Stomach (tissue), 8 donors: ENCODE measurements at regions not wholly inside any gene's neighbourhood (a gene's known extent, or its start where the extent isn't known, plus 50 kb on each side); places are given as distances from the start of the nearest gene placed in this dataset.

Experiments
- DNase-seq, 2 donors: peaks; one replicate each; pipeline versions ENCODE4 v3.0.0 to v3.0.0-alpha.2; 2013 to 2019
- H3K27ac ChIP-seq, 5 donors: fragments of 200-600 bp in 4 of 5; sonication (generic) in 4 of 5; one replicate each; pipeline ENCODE4 v1.5.1; 2013 to 2019; ENCODE audit warnings: mild to moderate bottlenecking in 1 of 5, moderate library complexity in 1 of 5
- H3K27me3 ChIP-seq, 3 donors: fragments of 200-600 bp; sonication (generic); one replicate each; pipeline ENCODE4 v1.5.1; 2017 to 2019; ENCODE audit warnings: mixed run types in 1 of 3
- H3K36me3 ChIP-seq, 4 donors: fragments of 200-600 bp; sonication (generic); 1 replicate in 3 of 4; 2 replicates in 1 of 4; pipeline ENCODE4 v1.5.1; 2016 to 2019
- H3K4me1 ChIP-seq, 4 donors: fragments of 200-600 bp; sonication (generic); one replicate each; pipeline ENCODE4 v1.5.1; 2016 to 2019
- H3K4me3 ChIP-seq, 4 donors: fragments of 200-600 bp; sonication (generic) in 3 of 4; one replicate each; pipeline ENCODE4 v1.5.1; 2016 to 2019; ENCODE audit warnings: mild to moderate bottlenecking in 1 of 4
- H3K9me3 ChIP-seq, 4 donors: fragments of 200-600 bp; sonication (generic); one replicate each; pipeline ENCODE4 v1.5.1; 2016 to 2019
- EP300 ChIP-seq: sonication (generic); formaldehyde crosslinking; IDR thresholded peaks from one replicate; pipeline ENCODE4 v1.6.1; 2017; ENCODE audit warnings: antibody characterized with exemption
- POLR2A ChIP-seq, 4 donors: fragments of 450-650 bp; IDR thresholded peaks; one replicate each; pipeline ENCODE4 v1.6.1; 2016; ENCODE audit warnings: antibody characterized with exemption in 4 of 4, control low read depth in 2 of 4, mild to moderate bottlenecking in 1 of 4, moderate library complexity in 1 of 4
- POLR2AphosphoS5 ChIP-seq, 3 donors: sonication (generic); formaldehyde crosslinking; IDR thresholded peaks; one replicate each; pipeline ENCODE4 v1.6.1; 2016; ENCODE audit warnings: antibody characterized with exemption in 3 of 3
- WGBS, 5 donors: extraction: QIAGEN DNeasy Blood & Tissue Kit in 3 of 5; methylation state at CpG; one replicate each; pipeline versions ENCODE4 v1.1.5 to v1.1.7; 2013 to 2018; 5-methylcytosine and 5-hydroxymethylcytosine counted together
- intact Hi-C: fragments of 100-400 bp; cut with DNase I; formaldehyde crosslinking; loops from one replicate; pipeline ENCODE4 v1.15.1; 2023; ENCODE audit warnings: low total_unique reads
- TF ChIP-seq, protein P1 (sequence below), 7 experiments: fragments of 450-650 bp in 4 of 7; fragments of 200-600 bp in 3 of 7; sonication (generic) in 3 of 7; IDR thresholded peaks; one replicate each; pipeline ENCODE4 v1.5.1; 2016 to 2019; ENCODE audit warnings: antibody characterized with exemption in 7 of 7, control low read depth in 2 of 7, mild to moderate bottlenecking in 1 of 7
- donor health status: healthy with polysubstance abuse.
- donor health status: Bipolar disorder and iron deficiency.
- donor health status: healthy.

GRCh38 chr6:147088861-147089260, 115.4 kb upstream of the STXBP5 start:
- H3K27ac ChIP-seq: no peak overlapping the region
- H3K9me3 ChIP-seq: peaks cover 0 to 14% (median 9%) of the 10 kb centered on the region in 4 donors
- 88 to 100% (median 94%) methylated on average over 1 of the region's 1 CpG for WGBS, 5 donors
- H3K4me1 ChIP-seq: no peaks in the 10 kb centered on the region
- DNase-seq: no peak
- no peaks in the 10 kb centered on the region for H3K27me3 ChIP-seq
- TF ChIP-seq POLR2A (IDR thresholded peaks at IDR 0.05) (no peak), EP300 (no peak), POLR2AphosphoS5 (IDR thresholded peaks at IDR 0.05) (no peak)
- TF ChIP-seq, protein P1, sequence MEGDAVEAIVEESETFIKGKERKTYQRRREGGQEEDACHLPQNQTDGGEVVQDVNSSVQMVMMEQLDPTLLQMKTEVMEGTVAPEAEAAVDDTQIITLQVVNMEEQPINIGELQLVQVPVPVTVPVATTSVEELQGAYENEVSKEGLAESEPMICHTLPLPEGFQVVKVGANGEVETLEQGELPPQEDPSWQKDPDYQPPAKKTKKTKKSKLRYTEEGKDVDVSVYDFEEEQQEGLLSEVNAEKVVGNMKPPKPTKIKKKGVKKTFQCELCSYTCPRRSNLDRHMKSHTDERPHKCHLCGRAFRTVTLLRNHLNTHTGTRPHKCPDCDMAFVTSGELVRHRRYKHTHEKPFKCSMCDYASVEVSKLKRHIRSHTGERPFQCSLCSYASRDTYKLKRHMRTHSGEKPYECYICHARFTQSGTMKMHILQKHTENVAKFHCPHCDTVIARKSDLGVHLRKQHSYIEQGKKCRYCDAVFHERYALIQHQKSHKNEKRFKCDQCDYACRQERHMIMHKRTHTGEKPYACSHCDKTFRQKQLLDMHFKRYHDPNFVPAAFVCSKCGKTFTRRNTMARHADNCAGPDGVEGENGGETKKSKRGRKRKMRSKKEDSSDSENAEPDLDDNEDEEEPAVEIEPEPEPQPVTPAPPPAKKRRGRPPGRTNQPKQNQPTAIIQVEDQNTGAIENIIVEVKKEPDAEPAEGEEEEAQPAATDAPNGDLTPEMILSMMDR (IDR thresholded peaks at IDR 0.05): no peak
- intact Hi-C loops: no loop called here
- no peaks in the 10 kb centered on the region for H3K36me3 ChIP-seq
- H3K4me3 ChIP-seq: no peak overlapping the region

DNA sequence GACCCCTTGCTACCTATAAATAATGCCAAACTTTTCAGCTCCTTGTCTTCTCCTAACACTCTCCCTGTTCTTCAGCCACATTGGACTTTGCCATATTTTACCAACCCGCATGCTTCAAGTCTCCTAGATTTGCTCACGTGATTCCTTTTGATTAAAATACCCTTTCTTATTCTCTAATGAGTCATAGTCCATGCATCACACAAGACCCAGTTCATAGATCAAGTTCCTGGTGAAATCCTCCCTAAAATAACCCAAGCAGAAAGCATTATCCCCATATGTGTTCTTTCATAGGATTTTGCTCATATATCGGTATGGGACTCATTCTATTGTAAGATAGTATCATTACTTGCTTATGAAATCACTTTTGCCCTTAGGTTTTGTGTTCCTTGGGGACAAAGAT, 108.9 kb upstream of the STXBP5 start:
- TF ChIP-seq EP300 (no peak), POLR2A (IDR thresholded peaks at IDR 0.05) (no peak), POLR2AphosphoS5 (IDR thresholded peaks at IDR 0.05) (no peak)
- TF ChIP-seq, protein P1 (IDR thresholded peaks at IDR 0.05): no peak
- 88 to 94% (median 93%) methylated on average over 3 of the region's 3 CpGs for WGBS, 5 donors
- Histone ChIP-seq H3K27me3 (no peaks in the 10 kb centered on the region), H3K4me3 (no peak overlapping the region), H3K27ac (no peak overlapping the region), H3K36me3 (no peaks in the 10 kb centered on the region), H3K9me3 (no peaks in the 10 kb centered on the region), H3K4me1 (no peaks in the 10 kb centered on the region)
- intact Hi-C loops: no loop called here
- no peak for DNase-seq

DNA sequence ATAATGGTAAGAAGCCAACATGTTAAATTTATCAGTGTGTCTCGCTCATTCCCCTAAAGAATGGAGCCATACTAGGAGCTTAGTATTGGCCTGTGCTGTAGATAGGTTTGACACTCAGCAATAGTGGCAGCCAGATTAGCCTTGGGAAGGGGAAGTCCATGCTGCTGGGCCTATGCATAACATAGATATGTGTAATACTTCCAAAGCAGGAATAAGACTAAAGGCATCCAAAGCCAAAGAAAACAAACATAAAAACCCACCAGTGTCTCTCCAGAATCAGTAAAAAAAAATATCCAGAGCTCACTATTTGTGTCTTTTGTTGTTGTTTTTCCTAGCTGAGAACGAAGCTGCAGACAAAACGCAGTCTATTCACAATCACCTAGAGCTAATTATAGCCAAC, 104.2 kb upstream of the STXBP5 start:
- 82 to 93% (median 90%) methylated on average over 3 of the region's 3 CpGs for WGBS, 5 donors
- Histone ChIP-seq H3K27ac (no peak overlapping the region), H3K36me3 (no peaks in the 10 kb centered on the region), H3K4me1 (no peaks in the 10 kb centered on the region), H3K27me3 (no peaks in the 10 kb centered on the region), H3K4me3 (no peak overlapping the region), H3K9me3 (no peaks in the 10 kb centered on the region)
- peak in 1 of 2 donors; percentile 16 for DNase-seq
- intact Hi-C loops: no loop called here
- TF ChIP-seq, protein P1 (IDR thresholded peaks at IDR 0.05): no peak

DNA sequence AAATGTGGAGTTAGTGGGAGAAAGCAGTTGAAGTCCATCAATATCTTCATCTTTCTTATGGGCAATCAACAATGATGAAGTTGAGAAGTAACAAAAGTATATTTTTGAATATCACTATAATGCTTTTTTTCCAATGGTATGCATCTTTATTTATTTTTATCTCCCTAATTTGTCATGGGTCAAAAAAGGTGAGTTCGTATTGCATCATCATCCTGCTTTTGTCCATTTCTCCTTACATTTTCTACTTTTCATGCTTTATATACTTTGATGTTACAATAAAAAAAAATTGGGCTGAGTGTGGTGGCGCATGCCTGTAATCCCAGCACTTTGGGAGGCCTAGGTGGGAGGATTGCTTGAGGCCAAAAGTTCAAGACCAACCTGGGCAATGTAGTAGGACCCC, 101.2 kb upstream of the STXBP5 start:
- no peak overlapping the region for H3K4me3 ChIP-seq
- no peaks in the 10 kb centered on the region for H3K9me3 ChIP-seq
- H3K4me1 ChIP-seq: no peaks in the 10 kb centered on the region
- 90 to 95% (median 91%) methylated on average over 2 of the region's 2 CpGs for WGBS, 5 donors
- no peak overlapping the region for H3K27ac ChIP-seq
- H3K27me3 ChIP-seq: no peaks in the 10 kb centered on the region
- intact Hi-C loops: no loop called here
- no peak for DNase-seq
- TF ChIP-seq, protein P1 (IDR thresholded peaks at IDR 0.05): no peak
- TF ChIP-seq POLR2AphosphoS5 (IDR thresholded peaks at IDR 0.05) (no peak), EP300 (no peak), POLR2A (IDR thresholded peaks at IDR 0.05) (no peak)
- no peaks in the 10 kb centered on the region for H3K36me3 ChIP-seq

DNA sequence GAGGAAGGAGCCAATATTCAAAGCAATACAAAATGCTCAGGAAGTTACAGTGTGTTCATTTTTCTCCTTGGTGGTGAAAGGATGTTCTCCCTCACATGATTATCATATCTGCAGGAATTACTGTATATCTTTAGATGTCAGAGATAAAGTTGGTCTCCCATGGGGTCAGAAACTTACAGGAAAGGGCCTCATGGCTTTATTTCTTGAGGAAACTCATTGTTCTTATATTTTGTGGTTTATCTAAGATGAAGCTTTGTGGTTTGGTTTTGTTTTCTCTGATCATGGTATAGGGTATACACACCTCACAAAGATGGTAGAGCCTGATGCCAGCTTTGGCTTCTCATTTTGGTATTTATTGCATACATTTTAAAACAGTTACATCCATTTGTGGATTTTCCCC, 100.5 kb upstream of the STXBP5 start:
- no peaks in the 10 kb centered on the region for H3K4me1 ChIP-seq
- no peaks in the 10 kb centered on the region for H3K27me3 ChIP-seq
- intact Hi-C loops: no loop called here
- H3K36me3 ChIP-seq: no peaks in the 10 kb centered on the region
- no peak for DNase-seq
- no peak for TF ChIP-seq POLR2AphosphoS5 (IDR thresholded peaks at IDR 0.05)
- TF ChIP-seq, protein P1 (IDR thresholded peaks at IDR 0.05): no peak
- no peak for TF ChIP-seq EP300
- no peak for TF ChIP-seq POLR2A (IDR thresholded peaks at IDR 0.05)
- no peak overlapping the region for H3K27ac ChIP-seq
- H3K9me3 ChIP-seq: no peaks in the 10 kb centered on the region
- H3K4me3 ChIP-seq: no peak overlapping the region
